Pancreas (tissue), 10 donors: ENCODE measurements at regions not wholly inside any gene's neighbourhood (a gene's known extent, or its start where the extent isn't known, plus 50 kb on each side); places are given as distances from the start of the nearest gene placed in this dataset.

Experiments
- ATAC-seq, 4 donors: fragments of 200-7000 bp; cut with Tn5 transposase; one replicate each; pipeline versions ENCODE4 v1.8.0 to v1.9.1; 2020; ENCODE audit warnings: mild to moderate bottlenecking in 4 of 4, moderate library complexity in 4 of 4
- DNase-seq, 6 donors: peaks; one replicate each; pipeline ENCODE4 v3.0.0-alpha.2; 2020
- FAIRE-seq: peaks from 2 replicates; lab custom pipeline; 2012; peaks lifted over from hg19 to GRCh38; lab: Jason Lieb, UNC
- H3K27ac ChIP-seq, 4 donors: fragments of 200-600 bp; sonication (generic); 1 replicate in 3 of 4; 2 replicates in 1 of 4; pipeline versions ENCODE4 v1.5.0 to v1.8.0; 2020
- H3K27me3 ChIP-seq, 4 donors: fragments of 200-600 bp; one replicate each; pipeline ENCODE4 v1.8.0; 2021
- H3K36me3 ChIP-seq, 3 donors: fragments of 200-600 bp; sonication (generic) in 1 of 3; one replicate each; pipeline versions ENCODE4 v1.5.0 to v1.8.0; 2020 to 2021
- H3K4me1 ChIP-seq, 3 donors: fragments of 200-600 bp; one replicate each; pipeline ENCODE4 v1.8.0; 2021
- H3K4me3 ChIP-seq, 4 donors: fragments of 200-600 bp; sonication (generic) in 2 of 4; one replicate each; pipeline versions ENCODE4 v1.5.0 to v1.8.0; 2020 to 2021
- H3K9me3 ChIP-seq, 4 donors: fragments of 200-600 bp; one replicate each; pipeline ENCODE4 v1.8.0; 2021
- WGBS, 2 donors: extraction: QIAGEN DNeasy Blood & Tissue Kit; methylation state at CpG; one replicate each; pipeline ENCODE4 v1.1.7; 2013; 5-methylcytosine and 5-hydroxymethylcytosine counted together
- intact Hi-C, 3 donors: fragments of 100-400 bp; cut with DNase I; formaldehyde crosslinking; loops; one replicate each; pipeline versions ENCODE4 v1.11.1 to v1.14.2; 2022
- TF ChIP-seq, protein P1 (sequence below), 4 donors: fragments of 200-600 bp; sonication (generic) in 3 of 4; IDR thresholded peaks; one replicate each; pipeline versions ENCODE4 v1.5.0 to v1.8.0; 2021; ENCODE audit warnings: antibody characterized with exemption in 4 of 4
- donor health status: healthy with polysubstance abuse.
- donor health status: DM: no; HTN: no; CAD: no; lungs with moderate emphysema.
- donor health status: DM: no; HTN: no; CAD: no.
- donor health status: control.
- donor health status: control.
- donor health status: Bipolar disorder and iron deficiency.
- donor health status: DM: yes; HTN: yes; CAD: no.
- donor health status: DM: no; HTN: no; CAD: no.
- donor health status: DM: no; HTN: no; CAD: no.
- donor health status: DM: yes; HTN: yes; CAD: no.

DNA sequence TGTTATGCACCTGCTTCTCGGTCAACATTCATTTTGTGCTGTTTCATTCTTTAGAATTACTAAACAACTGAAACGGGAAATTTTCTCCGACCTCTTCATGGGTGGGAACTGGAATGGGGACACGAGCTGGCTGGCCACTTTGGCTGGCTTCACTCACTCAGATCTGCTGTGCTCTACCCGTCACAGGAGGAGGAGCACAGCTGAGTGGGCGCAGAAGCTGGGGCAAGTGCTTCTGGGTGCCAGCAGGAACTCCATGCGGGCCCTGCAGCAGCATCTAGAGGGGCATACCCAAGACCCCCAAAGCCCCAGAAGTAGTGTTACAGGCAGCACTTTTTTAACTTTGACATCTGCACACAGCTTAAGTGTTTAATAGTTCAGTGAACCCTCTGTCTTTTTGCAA lies 109.6 kb downstream of the TMEM144 start:
- TF ChIP-seq, protein P1, sequence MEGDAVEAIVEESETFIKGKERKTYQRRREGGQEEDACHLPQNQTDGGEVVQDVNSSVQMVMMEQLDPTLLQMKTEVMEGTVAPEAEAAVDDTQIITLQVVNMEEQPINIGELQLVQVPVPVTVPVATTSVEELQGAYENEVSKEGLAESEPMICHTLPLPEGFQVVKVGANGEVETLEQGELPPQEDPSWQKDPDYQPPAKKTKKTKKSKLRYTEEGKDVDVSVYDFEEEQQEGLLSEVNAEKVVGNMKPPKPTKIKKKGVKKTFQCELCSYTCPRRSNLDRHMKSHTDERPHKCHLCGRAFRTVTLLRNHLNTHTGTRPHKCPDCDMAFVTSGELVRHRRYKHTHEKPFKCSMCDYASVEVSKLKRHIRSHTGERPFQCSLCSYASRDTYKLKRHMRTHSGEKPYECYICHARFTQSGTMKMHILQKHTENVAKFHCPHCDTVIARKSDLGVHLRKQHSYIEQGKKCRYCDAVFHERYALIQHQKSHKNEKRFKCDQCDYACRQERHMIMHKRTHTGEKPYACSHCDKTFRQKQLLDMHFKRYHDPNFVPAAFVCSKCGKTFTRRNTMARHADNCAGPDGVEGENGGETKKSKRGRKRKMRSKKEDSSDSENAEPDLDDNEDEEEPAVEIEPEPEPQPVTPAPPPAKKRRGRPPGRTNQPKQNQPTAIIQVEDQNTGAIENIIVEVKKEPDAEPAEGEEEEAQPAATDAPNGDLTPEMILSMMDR (IDR thresholded peaks at IDR 0.05) = no peak
- intact Hi-C loops = no loop called here

DNA sequence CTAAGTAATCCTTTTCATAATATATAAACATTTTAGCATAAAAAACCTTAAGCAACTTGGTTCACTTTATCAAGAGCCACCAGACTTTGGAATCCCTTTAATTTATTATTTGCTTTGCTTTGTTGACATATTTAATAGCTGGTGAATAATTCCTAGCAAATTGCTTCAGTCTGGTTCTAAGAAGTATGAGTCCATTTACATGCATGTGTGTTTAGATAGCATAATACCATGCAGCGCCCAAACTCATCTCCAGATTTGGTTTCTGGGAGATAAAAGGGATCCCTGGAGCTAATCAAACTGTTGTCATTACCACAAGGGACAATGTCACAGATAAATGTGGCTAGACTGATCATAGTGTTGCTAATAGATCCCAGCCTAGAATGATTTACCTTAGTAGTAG lies 111.8 kb downstream of the TMEM144 start:
- Histone ChIP-seq H3K4me1 (peaks cover 0 to 2% (median 0%) of the 10 kb centered on the region in 3 donors), H3K27ac (no peak overlapping the region), H3K9me3 (no peaks in the 10 kb centered on the region), H3K4me3 (no peak overlapping the region), H3K27me3 (no peaks in the 10 kb centered on the region), H3K36me3 (no peaks in the 10 kb centered on the region)
- DNase-seq (no peak), ATAC-seq (no peak), FAIRE-seq (no peak)
- TF ChIP-seq, protein P1 (IDR thresholded peaks at IDR 0.05) = no peak
- intact Hi-C loops = no loop called here
- WGBS, 2 donors = 31 to 41% methylated on average over 1 of the region's 1 CpG

More for the DNA sequence above, 109.6 kb downstream of the TMEM144 start:
- H3K27ac ChIP-seq = no peak overlapping the region
- H3K36me3 ChIP-seq = no peaks in the 10 kb centered on the region
- no peaks in the 10 kb centered on the region for H3K9me3 ChIP-seq
- no peak overlapping the region for H3K4me3 ChIP-seq
- ATAC-seq = no peak
- peaks cover 0 to 2% (median 0%) of the 10 kb centered on the region in 3 donors for H3K4me1 ChIP-seq
- 87 to 93% methylated on average over 7 of the region's 7 CpGs for WGBS, 2 donors
- H3K27me3 ChIP-seq = no peaks in the 10 kb centered on the region
- no peak for FAIRE-seq
- DNase-seq = peak in 1 of 6 donors; percentile 25

DNA sequence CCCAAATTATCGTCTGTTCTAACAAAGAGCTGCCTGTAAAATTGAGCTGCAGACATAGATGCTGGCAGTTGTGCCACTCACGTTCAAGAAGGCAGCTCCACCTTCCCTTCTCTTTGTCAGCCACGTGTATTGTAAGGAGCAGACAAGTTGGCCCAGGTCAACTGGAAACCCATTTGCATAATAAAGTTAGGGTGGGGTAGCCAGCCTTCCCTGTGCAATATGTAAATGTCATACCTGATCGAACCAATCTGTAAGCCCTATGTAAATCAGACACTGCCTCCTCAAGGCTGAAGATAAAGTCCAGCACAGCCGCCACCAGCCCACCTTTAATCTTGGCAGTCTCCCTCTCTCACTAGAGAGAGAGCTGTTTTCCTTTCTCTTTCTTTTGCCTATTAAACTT lies 117.2 kb downstream of the TMEM144 start:
- ATAC-seq (peak; percentile 96 to 99 (median 98)), DNase-seq (peak in 5 of 6 donors; percentile 33 to 62 (median 50)), FAIRE-seq (no peak)
- no peaks in the 10 kb centered on the region for H3K36me3 ChIP-seq
- peak overlapping the region in 3 of 4 donors; percentile 10 to 21 (median 20) for H3K27ac ChIP-seq
- intact Hi-C loops = no loop called here
- H3K4me3 ChIP-seq = no peak overlapping the region
- H3K27me3 ChIP-seq = no peaks in the 10 kb centered on the region
- no peaks in the 10 kb centered on the region for H3K4me1 ChIP-seq
- WGBS, 2 donors = 13 to 18% methylated on average over 5 of the region's 5 CpGs
- H3K9me3 ChIP-seq = no peaks in the 10 kb centered on the region
- TF ChIP-seq, protein P1 (IDR thresholded peaks at IDR 0.05) = no peak

DNA sequence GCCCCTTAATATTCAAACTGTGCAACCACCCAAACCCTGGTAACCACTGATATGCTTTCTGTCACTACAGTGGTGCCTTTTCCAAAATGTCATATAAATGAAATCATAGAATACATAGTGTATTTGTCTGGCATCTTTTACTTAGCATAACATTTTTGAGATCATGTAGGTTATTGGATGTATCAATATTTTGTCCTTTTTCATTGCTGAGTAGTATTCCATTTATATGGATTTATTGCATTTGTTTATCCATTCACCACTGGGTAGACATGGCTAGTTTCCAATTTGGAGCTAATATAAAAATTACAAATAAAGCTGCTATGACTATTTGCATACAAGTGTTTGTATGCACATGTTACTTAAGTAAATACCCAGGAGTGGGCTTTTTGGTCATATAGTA lies 121.6 kb downstream of the TMEM144 start:
- intact Hi-C loops = no loop called here
- FAIRE-seq = no peak
- TF ChIP-seq, protein P1 (IDR thresholded peaks at IDR 0.05) = no peak

DNA sequence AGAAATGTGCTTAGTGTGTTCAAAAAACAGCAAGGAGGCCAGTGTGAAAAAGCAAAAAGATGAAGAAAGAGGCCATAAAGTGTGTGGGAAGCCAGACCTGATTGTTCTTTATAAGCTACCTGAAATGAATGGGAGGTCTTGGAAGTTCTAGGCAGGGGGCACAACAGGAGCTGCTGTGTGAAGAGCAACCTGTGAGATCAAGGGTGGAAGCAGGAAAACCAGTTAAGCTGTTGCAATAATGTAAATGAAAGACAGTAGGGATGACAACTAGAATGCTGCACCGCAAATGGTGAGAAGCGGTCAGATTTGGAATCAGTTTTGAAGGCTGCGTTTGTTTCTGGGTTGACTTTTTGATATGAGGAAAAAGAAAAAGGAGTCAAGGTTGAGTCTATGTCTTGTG lies 123.5 kb downstream of the TMEM144 start:
- ATAC-seq (no peak), DNase-seq (no peak), FAIRE-seq (no peak)
- TF ChIP-seq, protein P1 (IDR thresholded peaks at IDR 0.05) = no peak
- no peak overlapping the region for H3K27ac ChIP-seq
- no peak overlapping the region for H3K4me3 ChIP-seq
- intact Hi-C loops = no loop called here
- no peaks in the 10 kb centered on the region for H3K4me1 ChIP-seq
- no peaks in the 10 kb centered on the region for H3K36me3 ChIP-seq
- H3K9me3 ChIP-seq = no peaks in the 10 kb centered on the region
- WGBS, 2 donors = 79 to 81% methylated on average over 3 of the region's 3 CpGs
- H3K27me3 ChIP-seq = no peaks in the 10 kb centered on the region

More for the DNA sequence above, 121.6 kb downstream of the TMEM144 start:
- Histone ChIP-seq H3K36me3 (no peaks in the 10 kb centered on the region), H3K4me1 (no peaks in the 10 kb centered on the region), H3K27me3 (no peaks in the 10 kb centered on the region), H3K27ac (no peak overlapping the region), H3K9me3 (no peaks in the 10 kb centered on the region), H3K4me3 (no peak overlapping the region)
- ATAC-seq (no peak), DNase-seq (no peak)
